Smooth muscle cell (in vitro differentiated cells): ENCODE measurements at regions not wholly inside any gene's neighbourhood (a gene's known extent, or its start where the extent isn't known, plus 50 kb on each side); places are given as distances from the start of the nearest gene placed in this dataset.

Source experiments
- DNase-seq: peaks from one replicate; lab custom pipeline; 2025; ENCODE audit not compliant: unreplicated experiment; lab: John Stamatoyannopoulos, UW
- H2AFZ ChIP-seq: fragments of 200-600 bp; sonication (generic); 2 replicates; pipeline ENCODE4 v1.6.0; 2016; ENCODE audit warnings: antibody characterized with exemption, low read depth, mild to moderate bottlenecking
- H3F3A ChIP-seq: fragments of 200-600 bp; sonication (generic); 2 replicates; pipeline ENCODE4 v1.6.0; 2017; ENCODE audit warnings: antibody characterized with exemption, low read depth
- H3K27ac ChIP-seq: fragments of 200-600 bp; sonication (generic); 2 replicates; pipeline ENCODE4 v1.5.1; 2016; ENCODE audit warnings: low read depth, mild to moderate bottlenecking
- H3K27me3 ChIP-seq: fragments of 200-600 bp; sonication (generic); 2 replicates; pipeline ENCODE4 v1.6.1; 2016; ENCODE audit warnings: low read depth, mild to moderate bottlenecking
- H3K36me3 ChIP-seq: fragments of 200-600 bp; sonication (generic); 2 replicates; pipeline ENCODE4 v1.5.1; 2016; ENCODE audit warnings: low read depth
- H3K4me1 ChIP-seq: fragments of 200-600 bp; sonication (generic); 2 replicates; pipeline ENCODE4 v1.5.1; 2016; ENCODE audit warnings: low read depth
- H3K4me2 ChIP-seq: fragments of 200-600 bp; sonication (generic); 2 replicates; pipeline ENCODE4 v1.6.0; 2016; ENCODE audit warnings: mild to moderate bottlenecking
- H3K4me3 ChIP-seq: fragments of 200-600 bp; sonication (generic); 2 replicates; pipeline ENCODE4 v1.5.1; 2016; ENCODE audit warnings: mild to moderate bottlenecking
- H3K79me2 ChIP-seq: fragments of 200-600 bp; sonication (generic); 2 replicates; pipeline ENCODE4 v1.6.0; 2016; ENCODE audit warnings: low read depth, mild to moderate bottlenecking
- H3K9ac ChIP-seq: fragments of 200-600 bp; sonication (generic); 2 replicates; pipeline ENCODE4 v1.6.0; 2016; ENCODE audit warnings: low read depth
- H3K9me3 ChIP-seq: fragments of 200-600 bp; sonication (generic); replicated peaks from 2 replicates; pipeline ENCODE4 v1.5.1; 2016; ENCODE audit warnings: low read depth
- H4K20me1 ChIP-seq: fragments of 200-600 bp; sonication (generic); 2 replicates; pipeline ENCODE4 v1.6.0; 2016; ENCODE audit warnings: low read depth
- CTCF ChIP-seq: fragments of 200-600 bp; sonication (generic); IDR thresholded peaks from 2 replicates; pipeline ENCODE4 v1.5.1; 2017; ENCODE audit warnings: borderline replicate concordance, mild to moderate bottlenecking, antibody characterized with exemption; ENCODE audit not compliant: insufficient read depth, poor library complexity, severe bottlenecking
- WGBS: methylation state at CpG from one replicate; pipeline ENCODE4 v1.1.7; 2016; ENCODE audit warnings: low lambda C conversion rate; 5-methylcytosine and 5-hydroxymethylcytosine counted together

- Histone ChIP-seq H4K20me1 (no peaks in the 10 kb centered on the region), H3K9ac (no peak overlapping the region), H3K4me1 (no peaks in the 10 kb centered on the region), H3K4me3 (no peak overlapping the region), H3K79me2 (no peaks in the 10 kb centered on the region), H3K9me3 (no peaks in the 10 kb centered on the region), H2AFZ (no peak overlapping the region), H3K4me2 (no peak overlapping the region), H3K36me3 (no peaks in the 10 kb centered on the region), H3F3A (no peaks in the 10 kb centered on the region), H3K27ac (no peak overlapping the region), H3K27me3 (no peaks in the 10 kb centered on the region)
- no peak for TF ChIP-seq CTCF
- DNase-seq: no peak
- 79% methylated on average over 2 of the region's 2 CpGs for WGBS
Observed at GRCh38 chr4:43251841-43252240, 359.3 kb downstream of the GRXCR1 start.

GRCh38 chr4:43253541-43253940 lies 361.0 kb downstream of the GRXCR1 start:
- no peak for TF ChIP-seq CTCF

GRCh38 chr4:43264730-43265129 lies 372.2 kb downstream of the GRXCR1 start:
- Histone ChIP-seq H3K4me1 (no peaks in the 10 kb centered on the region), H3K9me3 (peaks cover 5% of the 10 kb centered on the region), H3F3A (no peaks in the 10 kb centered on the region), H3K79me2 (no peaks in the 10 kb centered on the region), H3K27ac (no peak overlapping the region), H4K20me1 (no peaks in the 10 kb centered on the region), H3K9ac (no peak overlapping the region), H3K4me3 (no peak overlapping the region), H3K4me2 (no peak overlapping the region), H2AFZ (no peak overlapping the region), H3K36me3 (no peaks in the 10 kb centered on the region), H3K27me3 (no peaks in the 10 kb centered on the region)
- no peak for DNase-seq
- no peak for TF ChIP-seq CTCF

More at GRCh38 chr4:43253541-43253940, 361.0 kb downstream of the GRXCR1 start:
- H3K4me1 ChIP-seq: no peaks in the 10 kb centered on the region
- no peaks in the 10 kb centered on the region for H3K36me3 ChIP-seq
- H3K9me3 ChIP-seq: no peaks in the 10 kb centered on the region
- no peaks in the 10 kb centered on the region for H3K27me3 ChIP-seq
- no peaks in the 10 kb centered on the region for H4K20me1 ChIP-seq
- H3K4me2 ChIP-seq: no peak overlapping the region
- no peak overlapping the region for H3K9ac ChIP-seq
- no peaks in the 10 kb centered on the region for H3F3A ChIP-seq
- H3K79me2 ChIP-seq: no peaks in the 10 kb centered on the region
- H3K4me3 ChIP-seq: no peak overlapping the region
- no peak for DNase-seq
- no peak overlapping the region for H2AFZ ChIP-seq
- no peak overlapping the region for H3K27ac ChIP-seq

GRCh38 chr4:43271946-43272345 lies 379.4 kb downstream of the GRXCR1 start:
- Histone ChIP-seq H3K27ac (no peak overlapping the region), H3F3A (no peaks in the 10 kb centered on the region), H3K4me3 (no peak overlapping the region), H3K4me2 (no peak overlapping the region), H3K9me3 (no peaks in the 10 kb centered on the region), H2AFZ (no peak overlapping the region), H3K36me3 (no peaks in the 10 kb centered on the region), H3K9ac (no peak overlapping the region), H3K27me3 (no peaks in the 10 kb centered on the region), H3K4me1 (no peaks in the 10 kb centered on the region), H3K79me2 (no peaks in the 10 kb centered on the region), H4K20me1 (no peaks in the 10 kb centered on the region)
- TF ChIP-seq CTCF: no peak
- 30% methylated on average over 1 of the region's 1 CpG for WGBS
- no peak for DNase-seq
